Uterus (tissue), 2 donors: ENCODE measurements at regions not wholly inside any gene's neighbourhood (a gene's known extent, or its start where the extent isn't known, plus 50 kb on each side); places are given as distances from the start of the nearest gene placed in this dataset.

Experiments
- POLR2A ChIP-seq, 2 donors: fragments of 450-650 bp; IDR thresholded peaks; one replicate each; pipeline ENCODE4 v1.6.1; 2016; ENCODE audit warnings: antibody characterized with exemption in 2 of 2, mild to moderate bottlenecking in 1 of 2, moderate library complexity in 1 of 2
- TF ChIP-seq, protein P1 (sequence below), 4 experiments: fragments of 200-600 bp in 2 of 4; fragments of 450-650 bp in 2 of 4; sonication (generic) in 2 of 4; IDR thresholded peaks; one replicate each; pipeline ENCODE4 v1.5.1; 2016 to 2019; ENCODE audit warnings: antibody characterized with exemption in 4 of 4, mild to moderate bottlenecking in 2 of 4, moderate library complexity in 1 of 4

DNA sequence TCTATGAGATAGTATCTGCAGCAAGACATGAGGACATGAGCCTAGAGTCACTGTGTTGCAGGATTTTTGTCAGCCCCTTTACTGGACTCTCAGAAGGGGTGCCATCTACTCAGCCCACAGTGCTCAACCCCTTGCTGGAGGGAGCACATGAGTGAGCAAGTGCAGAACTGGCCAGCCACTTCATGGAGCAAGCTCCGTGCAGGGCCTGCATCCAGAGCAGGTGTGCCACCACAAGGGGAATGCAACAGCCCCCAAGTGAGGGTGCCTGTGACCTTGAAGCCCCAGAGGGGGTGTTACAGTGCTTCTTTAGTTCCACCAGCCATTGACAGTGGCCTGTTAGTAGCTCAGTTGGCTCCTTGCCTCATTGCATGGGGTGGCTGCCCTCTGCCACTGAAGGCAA is 649.7 kb downstream of the PLPP3 start:
- TF ChIP-seq, protein P1, sequence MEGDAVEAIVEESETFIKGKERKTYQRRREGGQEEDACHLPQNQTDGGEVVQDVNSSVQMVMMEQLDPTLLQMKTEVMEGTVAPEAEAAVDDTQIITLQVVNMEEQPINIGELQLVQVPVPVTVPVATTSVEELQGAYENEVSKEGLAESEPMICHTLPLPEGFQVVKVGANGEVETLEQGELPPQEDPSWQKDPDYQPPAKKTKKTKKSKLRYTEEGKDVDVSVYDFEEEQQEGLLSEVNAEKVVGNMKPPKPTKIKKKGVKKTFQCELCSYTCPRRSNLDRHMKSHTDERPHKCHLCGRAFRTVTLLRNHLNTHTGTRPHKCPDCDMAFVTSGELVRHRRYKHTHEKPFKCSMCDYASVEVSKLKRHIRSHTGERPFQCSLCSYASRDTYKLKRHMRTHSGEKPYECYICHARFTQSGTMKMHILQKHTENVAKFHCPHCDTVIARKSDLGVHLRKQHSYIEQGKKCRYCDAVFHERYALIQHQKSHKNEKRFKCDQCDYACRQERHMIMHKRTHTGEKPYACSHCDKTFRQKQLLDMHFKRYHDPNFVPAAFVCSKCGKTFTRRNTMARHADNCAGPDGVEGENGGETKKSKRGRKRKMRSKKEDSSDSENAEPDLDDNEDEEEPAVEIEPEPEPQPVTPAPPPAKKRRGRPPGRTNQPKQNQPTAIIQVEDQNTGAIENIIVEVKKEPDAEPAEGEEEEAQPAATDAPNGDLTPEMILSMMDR (IDR thresholded peaks at IDR 0.05), result no peak
- TF ChIP-seq POLR2A (IDR thresholded peaks at IDR 0.05), result no peak
